GM19035 (cell line): ENCODE measurements at regions not wholly inside any gene's neighbourhood (a gene's known extent, or its start where the extent isn't known, plus 50 kb on each side); places are given as distances from the start of the nearest gene placed in this dataset.

Experiments
- ATAC-seq: cut with Tn5 transposase; IDR thresholded peaks from one replicate; pipeline ENCODE4 v1.9.1; 2021; ENCODE audit not compliant: unreplicated experiment

DNA sequence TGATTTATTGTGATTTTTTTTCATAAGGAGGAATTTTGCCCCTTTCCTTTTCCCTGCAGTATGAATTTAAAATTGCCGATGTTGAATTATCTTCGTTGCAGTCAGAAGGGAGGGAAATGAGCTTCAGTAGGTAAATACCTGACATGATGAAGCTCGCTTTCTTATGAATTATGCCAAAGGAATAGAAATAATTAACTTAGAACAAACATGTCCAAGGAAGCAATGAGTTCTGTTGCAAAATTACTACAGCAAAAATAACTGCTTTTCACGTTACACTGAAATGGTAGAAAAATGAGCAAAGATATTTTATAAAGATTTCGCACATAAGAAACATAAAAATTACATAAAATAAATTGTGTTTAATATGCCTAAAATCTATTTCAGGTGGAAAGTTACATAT lies 91.1 kb upstream of the ZNF804A start:
- ATAC-seq, result no peak

DNA sequence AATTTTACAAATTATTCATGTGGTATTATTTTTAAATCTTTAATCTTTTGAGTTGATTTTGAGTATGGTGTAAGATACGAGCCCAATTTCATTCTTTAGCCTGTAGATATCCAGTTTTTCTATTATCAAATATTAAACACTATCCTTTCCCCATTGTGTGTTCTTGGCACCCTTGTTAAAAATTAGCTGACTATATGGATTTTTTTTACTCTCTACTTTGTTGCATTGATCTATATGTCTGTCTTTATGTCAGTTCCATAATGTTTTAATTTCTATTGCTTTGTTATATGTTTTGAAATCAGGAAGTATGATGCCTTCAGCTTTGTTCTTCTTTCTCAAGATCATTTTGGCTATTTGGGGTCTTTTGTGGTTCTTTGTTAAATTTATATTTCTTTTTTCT lies 80.9 kb upstream of the ZNF804A start:
- ATAC-seq, result no peak

DNA sequence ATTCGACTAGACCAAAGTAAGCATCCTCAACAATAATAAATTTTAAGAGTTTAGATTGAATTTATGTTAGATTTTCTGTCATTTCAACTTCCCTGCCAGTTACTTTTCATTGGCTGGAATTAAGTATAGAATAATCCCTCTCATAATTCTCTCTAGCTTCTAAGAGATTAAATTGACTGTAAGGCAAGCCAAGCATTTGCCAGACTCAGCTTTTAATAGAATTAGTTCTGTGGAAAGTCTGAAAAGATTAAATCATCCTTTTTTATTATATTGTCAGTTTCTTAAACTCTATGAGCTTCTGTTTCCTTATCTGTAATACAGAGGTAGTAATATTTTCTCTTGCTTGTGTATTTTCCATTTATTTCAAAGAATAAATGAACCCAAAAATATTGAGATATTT lies 77.9 kb upstream of the ZNF804A start:
- no peak for ATAC-seq

DNA sequence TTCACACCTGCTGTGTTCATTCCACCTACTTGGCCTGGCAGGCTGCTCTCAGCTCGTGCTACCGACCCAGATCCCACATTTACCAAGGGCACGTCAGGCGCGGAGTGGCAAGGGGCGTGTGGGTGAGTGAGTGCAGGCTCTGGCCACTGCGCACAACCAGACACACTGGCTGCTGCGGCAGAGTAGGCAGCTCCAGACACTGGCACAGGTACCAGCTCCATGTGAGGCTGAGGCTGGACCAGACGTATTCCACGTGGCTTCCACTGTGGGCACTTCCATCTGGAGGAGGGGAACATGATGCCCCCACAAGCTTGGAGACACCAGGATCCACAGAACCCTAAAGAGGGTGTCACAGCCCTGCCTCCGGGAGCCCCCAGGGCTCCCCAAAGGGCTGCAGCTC lies 74.6 kb upstream of the ZNF804A start:
- no peak for ATAC-seq

DNA sequence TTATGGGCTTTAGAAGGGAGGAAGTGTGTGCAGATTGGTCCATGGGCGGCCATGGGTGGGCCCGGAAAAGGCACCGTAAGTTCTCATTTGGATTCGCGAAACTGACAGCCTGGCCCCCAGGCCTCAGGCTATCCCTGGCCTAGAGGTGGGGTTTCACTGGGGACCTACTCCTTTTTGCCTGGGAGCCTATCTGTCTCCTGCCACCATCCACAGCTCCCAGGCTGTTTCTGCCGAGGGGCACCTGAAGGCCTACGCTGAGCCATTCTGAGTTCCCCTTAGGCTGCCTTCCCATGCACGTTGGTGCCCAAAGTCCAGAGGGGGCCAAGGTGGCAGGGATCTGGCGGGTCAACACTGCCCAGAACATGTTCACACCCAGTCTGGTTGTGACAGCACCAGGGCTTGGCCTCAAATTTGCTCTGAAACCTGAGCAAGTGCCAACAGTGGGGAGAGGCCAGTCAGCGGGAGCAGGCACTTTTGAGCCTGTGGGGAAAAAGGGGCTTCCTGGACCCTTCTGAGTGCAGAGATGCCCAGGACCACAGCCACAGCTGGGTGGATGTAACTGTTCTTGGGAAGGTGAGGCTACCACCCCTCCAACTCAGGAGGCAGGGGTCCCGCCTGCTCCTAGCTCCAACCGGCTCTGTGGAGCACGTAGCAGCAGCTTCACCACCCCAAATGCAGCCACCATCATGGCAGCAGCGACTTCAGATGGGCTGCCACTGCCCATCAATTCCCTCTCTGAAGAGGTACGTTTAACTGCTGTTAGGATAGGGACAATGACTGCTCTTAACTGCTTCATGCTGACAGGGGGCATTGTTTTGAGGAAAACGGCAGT lies 73.6 kb upstream of the ZNF804A start:
- ATAC-seq, result no peak

DNA sequence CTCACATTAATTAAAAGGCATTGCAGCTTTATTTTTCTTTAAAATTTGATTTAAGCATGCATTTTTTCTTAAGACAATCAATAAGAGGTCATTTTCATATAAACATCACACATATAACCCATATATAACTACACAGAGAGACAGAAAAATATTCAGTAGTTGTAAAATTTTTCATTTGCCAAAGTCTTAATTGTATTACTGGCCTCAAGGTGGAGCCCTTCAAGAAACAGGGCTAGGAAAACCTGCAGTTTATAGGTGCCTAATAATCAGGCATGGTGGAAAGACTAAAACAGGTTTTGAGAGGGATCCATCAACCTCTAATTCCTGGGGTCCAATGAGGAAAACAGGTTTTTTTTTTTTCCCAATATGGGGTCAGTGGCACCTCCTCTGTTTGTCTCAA lies 71.3 kb upstream of the ZNF804A start:
- no peak for ATAC-seq

DNA sequence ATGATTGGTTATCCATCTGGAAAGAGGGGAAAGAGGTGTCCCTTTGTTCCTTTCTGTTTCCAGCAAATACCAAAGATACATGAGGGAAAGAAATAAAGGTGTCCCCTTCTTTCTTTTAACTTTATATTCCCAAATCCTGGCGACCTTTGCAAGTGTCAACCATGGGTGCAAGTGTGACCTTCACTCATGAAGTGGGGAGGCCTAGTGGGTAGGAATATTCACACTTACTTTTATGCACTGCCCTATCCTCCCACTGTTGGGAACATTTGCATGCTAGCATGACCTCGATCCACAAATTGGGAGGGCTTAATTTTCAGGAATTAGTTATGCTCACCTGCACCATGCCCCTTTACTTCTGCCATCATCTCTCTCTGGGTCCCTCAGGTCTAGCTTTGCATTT lies 70.2 kb upstream of the ZNF804A start:
- no peak for ATAC-seq

DNA sequence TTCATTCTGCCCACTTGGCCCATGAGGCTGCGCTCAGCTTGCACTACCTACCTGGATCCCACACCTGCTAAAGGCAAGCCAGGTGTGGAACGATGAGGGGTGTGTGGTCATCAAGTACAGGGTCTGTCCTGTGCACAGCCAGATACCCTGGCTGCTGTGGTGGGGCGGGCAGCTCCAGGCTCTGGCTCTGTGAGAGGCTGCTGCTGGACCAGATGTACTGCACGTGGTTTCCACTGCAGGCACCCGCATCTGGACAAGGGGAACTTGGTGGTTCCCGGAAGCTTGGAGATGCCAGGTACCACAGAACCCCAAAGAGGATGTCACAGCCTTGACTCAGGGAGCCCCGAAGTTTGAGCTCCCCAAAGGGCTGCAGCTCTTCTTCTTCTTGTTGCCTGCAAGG lies 68.1 kb upstream of the ZNF804A start:
- ATAC-seq, result no peak

DNA sequence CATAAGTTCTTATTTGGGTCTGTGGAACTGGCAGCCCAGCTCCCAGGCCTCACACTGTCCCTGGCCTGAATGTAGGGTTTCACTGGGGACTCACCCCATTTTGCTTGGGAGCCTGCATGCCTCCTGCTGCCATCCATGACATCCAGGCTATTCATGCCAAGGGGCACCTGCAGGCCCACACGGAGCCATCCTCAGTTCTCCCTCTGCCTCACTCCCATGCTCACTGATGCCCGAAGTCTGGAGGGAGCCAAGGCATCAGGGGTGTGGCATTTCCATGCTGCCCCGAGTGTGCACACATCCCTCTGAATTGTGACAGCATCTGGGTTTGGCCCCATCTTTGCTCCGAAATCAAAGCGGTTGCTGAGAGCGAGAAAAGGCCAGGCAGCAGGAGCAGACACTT lies 67.4 kb upstream of the ZNF804A start:
- no peak for ATAC-seq

DNA sequence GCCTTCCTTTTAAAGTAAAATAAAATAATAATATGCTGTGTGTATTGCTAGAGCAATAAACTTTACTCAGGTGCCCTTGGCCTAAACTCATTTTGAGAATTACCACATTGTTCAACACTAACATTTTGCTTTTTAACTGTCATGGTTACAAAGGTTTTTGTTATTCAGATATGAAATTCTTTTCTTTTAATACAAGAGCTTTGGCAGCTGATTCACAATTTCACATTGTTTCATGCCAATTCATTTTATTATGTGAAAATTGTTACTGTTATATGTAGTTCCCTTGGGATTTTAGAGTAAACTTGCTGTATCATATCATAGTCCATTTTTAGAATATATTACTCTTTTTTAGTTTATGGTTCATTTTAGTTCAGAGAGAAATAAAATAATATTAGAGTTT lies 65.8 kb upstream of the ZNF804A start:
- no peak for ATAC-seq

DNA sequence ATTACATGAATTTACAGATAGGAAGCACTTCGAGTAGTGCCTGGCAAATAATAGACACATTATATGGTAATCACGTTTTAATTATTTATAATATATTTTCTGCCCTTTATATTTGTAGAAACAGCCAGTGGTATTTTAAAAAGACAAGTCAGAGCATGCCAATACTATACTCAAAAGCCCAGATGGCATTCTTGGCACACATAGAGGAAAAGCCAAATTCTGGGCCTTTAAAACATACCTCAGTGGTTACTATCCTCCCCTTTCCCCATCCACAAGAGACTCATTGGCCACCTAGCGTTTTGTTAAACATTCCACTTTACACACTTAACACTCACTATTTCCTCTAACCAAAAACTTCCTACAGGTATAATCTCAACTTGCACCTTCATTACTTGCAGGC lies 63.3 kb upstream of the ZNF804A start:
- no peak for ATAC-seq

DNA sequence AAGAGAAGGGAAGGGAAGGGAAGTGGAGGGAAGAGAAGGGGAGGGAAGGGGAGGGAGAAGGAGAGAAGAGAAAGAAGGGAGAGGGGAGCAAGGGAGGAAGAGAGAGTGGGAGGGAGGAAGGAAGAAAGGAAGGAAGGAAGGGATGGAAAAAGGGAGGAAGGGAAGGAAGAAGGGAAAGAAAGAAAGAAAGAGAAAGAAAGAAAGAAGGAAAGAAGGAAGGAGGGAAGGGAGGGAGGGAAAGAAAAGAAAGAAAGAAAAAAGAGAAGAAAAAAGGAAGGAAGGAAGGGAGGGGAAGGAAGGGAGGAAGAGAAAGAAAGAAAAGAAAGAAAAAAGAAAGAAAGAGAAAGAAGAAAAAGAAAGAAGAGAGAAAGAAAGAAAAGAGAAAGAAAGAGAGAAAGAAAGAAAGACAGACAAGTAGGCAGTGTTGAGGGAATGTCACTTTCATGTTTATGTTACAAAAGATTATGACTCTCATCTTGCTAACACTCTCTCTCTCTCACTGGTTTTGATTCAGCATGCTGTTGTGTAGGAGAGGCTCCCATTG lies 58.0 kb upstream of the ZNF804A start:
- ATAC-seq, result no peak

DNA sequence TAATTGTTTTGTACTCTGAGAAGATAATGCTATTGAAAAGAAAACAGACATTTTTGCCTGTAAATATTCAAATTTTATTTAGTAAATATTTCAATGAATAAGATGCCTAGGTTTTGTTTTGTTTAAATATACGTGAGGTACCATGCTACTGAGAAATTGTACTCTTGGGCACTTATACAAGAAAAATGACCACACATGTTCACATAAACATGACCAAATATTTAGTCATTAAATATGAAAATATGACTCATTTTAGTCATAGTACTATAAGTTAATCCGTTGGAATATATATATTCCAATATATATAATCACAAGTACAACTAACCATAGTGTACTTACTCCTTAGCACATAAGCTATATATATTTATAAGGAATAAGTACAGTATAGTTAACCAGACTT lies 56.7 kb upstream of the ZNF804A start:
- no peak for ATAC-seq

DNA sequence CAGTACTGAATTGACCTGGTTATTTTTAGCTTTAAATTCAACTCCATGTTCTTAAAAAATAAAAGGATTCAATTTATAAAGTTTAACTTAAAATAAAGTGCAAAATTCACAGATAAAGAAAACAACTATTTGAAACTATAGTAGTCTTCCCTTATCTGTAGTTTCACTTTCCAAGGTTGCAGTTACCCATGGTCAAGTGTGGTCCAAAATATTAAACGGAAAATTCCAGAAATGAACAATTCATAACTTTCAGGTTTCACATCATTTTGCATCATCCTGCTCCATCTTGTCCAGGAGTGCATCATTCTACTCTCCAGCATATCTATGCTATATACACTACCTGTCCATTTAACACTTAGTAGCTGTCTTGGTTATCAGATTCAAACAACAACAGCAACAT lies 54.5 kb upstream of the ZNF804A start:
- no peak for ATAC-seq
